Stimulated activated memory B cell treated with anti-CD40 and anti-IgM and Interleukin-4, amounts not matched to agents 10 μg/mL and 1 μg/mL and 100 μg/mL, for 72 hours (primary cell): ENCODE measurements at regions not wholly inside any gene's neighbourhood (a gene's known extent, or its start where the extent isn't known, plus 50 kb on each side); places are given as distances from the start of the nearest gene placed in this dataset.

Experiments
- ATAC-seq: fragments of 150-1000 bp; cut with Tn5 transposase; 2 replicates; pipeline ENCODE4 v1.10.0; 2021
- H3K27ac Mint-ChIP-seq: one replicate; pipeline ENCODE4 v1.8.0; 2022; ENCODE audit warnings: mild to moderate bottlenecking, mixed read lengths
- H3K27me3 Mint-ChIP-seq: one replicate; pipeline ENCODE4 v1.8.0; 2022; ENCODE audit warnings: mixed read lengths
- H3K36me3 Mint-ChIP-seq: one replicate; pipeline ENCODE4 v1.8.0; 2022; ENCODE audit warnings: mixed read lengths
- H3K4me1 Mint-ChIP-seq: one replicate; pipeline ENCODE4 v1.8.0; 2022; ENCODE audit warnings: mixed read lengths
- H3K4me3 Mint-ChIP-seq: one replicate; pipeline ENCODE4 v1.8.0; 2022; ENCODE audit warnings: mild to moderate bottlenecking, moderate library complexity, mixed read lengths
- H3K9me3 Mint-ChIP-seq: one replicate; pipeline ENCODE4 v1.8.0; 2022; ENCODE audit warnings: mixed read lengths

DNA sequence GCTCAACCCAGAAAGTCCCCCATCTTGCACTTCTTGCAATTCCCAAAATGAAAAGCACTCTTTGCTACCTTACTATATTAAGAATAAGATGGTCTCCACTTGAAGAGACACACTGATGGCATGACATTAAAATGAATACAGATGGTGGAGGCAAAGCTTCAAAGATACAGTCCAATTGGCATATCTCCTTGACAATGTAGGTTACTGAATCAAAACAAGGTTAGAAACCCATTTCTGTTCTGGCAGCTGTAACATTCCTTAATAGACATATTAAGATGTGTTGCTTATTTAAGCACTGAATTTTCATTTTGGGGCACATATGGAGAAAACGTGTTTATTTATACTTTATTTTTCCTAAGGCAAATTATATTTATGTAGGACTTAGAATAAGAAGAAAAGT is 1262.8 kb upstream of the CDH8 start:
- no peaks in the 10 kb centered on the region for H3K27me3 Mint-ChIP-seq
- H3K4me3 Mint-ChIP-seq = no peak overlapping the region
- no peaks in the 10 kb centered on the region for H3K4me1 Mint-ChIP-seq
- no peak for ATAC-seq
- H3K27ac Mint-ChIP-seq = no peak overlapping the region
- H3K36me3 Mint-ChIP-seq = no peaks in the 10 kb centered on the region
- H3K9me3 Mint-ChIP-seq = peaks cover 16% of the 10 kb centered on the region

DNA sequence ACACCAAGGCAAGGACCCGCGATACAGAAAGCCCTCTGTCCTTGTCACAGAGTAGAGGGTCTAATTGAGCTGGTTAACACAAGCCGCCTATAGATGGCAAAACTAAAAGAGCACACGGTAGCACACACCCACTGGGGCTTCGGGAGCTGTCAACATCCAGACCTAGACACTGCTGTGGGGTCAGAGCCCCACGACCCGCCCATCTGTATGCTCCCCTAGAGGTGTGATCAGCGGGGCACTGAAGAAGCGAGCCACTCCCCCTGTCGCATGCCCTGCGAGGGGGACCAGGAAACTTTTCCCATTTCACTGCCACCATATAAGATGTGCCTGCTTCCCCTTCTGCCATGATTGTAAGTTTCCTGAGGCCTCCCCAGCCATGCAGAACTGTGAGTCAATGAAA is 1255.8 kb upstream of the CDH8 start:
- Mint-ChIP-seq H3K4me1 (no peaks in the 10 kb centered on the region), H3K27me3 (no peaks in the 10 kb centered on the region), H3K36me3 (no peaks in the 10 kb centered on the region), H3K4me3 (no peak overlapping the region), H3K27ac (no peak overlapping the region), H3K9me3 (no peaks in the 10 kb centered on the region)
- no peak for ATAC-seq

DNA sequence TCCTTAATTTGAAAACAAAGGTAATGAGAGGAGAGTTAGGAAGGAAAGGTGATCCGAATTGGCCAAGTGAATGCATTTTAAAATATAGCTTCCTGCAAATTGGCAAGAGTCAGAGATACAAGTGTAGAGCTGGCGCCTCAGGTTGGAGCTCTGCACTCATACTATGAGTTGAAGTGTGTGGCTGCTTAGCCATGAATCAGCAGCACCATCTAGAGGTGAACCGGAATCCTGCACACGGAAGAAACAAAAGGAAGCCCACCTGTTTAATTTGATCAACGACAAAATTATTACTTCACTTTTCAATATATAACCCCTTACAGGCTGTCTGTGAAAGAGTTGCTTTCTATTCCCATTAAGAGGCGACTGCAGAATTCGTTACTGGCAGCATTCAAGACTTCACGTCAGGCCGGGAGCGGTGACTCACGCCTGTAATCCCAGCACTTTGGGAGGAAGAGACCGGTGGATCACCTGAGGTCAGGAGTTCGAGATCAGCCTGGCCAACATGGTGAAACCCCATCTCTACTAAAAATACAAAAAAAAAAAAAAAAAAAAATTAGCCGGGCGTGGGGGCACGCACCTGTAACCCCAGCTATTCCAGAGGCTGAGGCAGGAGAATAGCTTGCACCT is 1253.7 kb upstream of the CDH8 start:
- Mint-ChIP-seq H3K9me3 (no peaks in the 10 kb centered on the region), H3K36me3 (no peaks in the 10 kb centered on the region), H3K27ac (no peak overlapping the region), H3K4me3 (no peak overlapping the region), H3K27me3 (no peaks in the 10 kb centered on the region), H3K4me1 (no peaks in the 10 kb centered on the region)
- no peak for ATAC-seq

DNA sequence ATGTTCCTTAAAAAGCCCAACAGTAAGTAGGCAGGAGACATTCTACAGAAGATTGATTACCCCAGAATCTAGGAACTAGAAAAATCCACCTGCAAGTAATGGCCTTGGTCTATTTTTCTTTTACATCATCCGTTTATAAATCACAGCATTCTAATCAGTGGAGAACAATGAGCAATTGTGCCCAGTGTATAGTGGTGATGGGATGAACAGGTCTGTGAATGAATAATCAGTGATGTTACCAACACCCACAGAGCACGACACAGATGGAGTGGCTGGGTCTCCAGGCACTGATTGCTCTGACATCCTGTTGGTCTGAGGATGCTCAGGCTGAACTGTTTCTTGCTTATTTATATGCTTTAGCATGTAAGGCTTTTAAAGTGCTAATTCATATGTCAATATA is 1251.2 kb upstream of the CDH8 start:
- no peaks in the 10 kb centered on the region for H3K4me1 Mint-ChIP-seq
- no peaks in the 10 kb centered on the region for H3K36me3 Mint-ChIP-seq

DNA sequence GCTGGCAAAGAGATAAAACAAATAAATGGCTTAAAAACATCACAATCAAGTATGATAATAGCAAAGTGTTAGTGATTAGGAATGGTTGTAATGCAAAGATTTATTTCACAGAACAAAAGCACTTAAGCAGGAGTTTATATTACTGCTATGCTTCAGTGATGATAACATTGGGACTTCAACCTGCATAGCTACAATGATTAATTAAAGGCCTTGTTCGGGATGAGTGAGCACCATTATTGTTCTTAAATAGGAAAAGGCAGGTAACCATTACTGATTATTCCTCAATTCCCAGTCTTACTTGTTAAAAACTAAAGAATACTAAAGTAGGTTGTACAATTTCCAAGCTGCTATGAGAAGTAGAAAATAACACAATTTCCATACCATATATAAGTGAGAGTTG is 1247.5 kb upstream of the CDH8 start:
- ATAC-seq = no peak
- no peaks in the 10 kb centered on the region for H3K9me3 Mint-ChIP-seq
- H3K4me3 Mint-ChIP-seq = no peak overlapping the region
- no peak overlapping the region for H3K27ac Mint-ChIP-seq
- H3K36me3 Mint-ChIP-seq = no peaks in the 10 kb centered on the region
- no peaks in the 10 kb centered on the region for H3K4me1 Mint-ChIP-seq
- H3K27me3 Mint-ChIP-seq = no peaks in the 10 kb centered on the region

More for the DNA sequence above, 1251.2 kb upstream of the CDH8 start:
- Mint-ChIP-seq H3K9me3 (no peaks in the 10 kb centered on the region), H3K4me3 (no peak overlapping the region), H3K27me3 (no peaks in the 10 kb centered on the region), H3K27ac (no peak overlapping the region)
- ATAC-seq = no peak

- ATAC-seq = no peak
- H3K4me3 Mint-ChIP-seq = no peak overlapping the region
- H3K4me1 Mint-ChIP-seq = no peaks in the 10 kb centered on the region
- H3K36me3 Mint-ChIP-seq = no peaks in the 10 kb centered on the region
- H3K27ac Mint-ChIP-seq = no peak overlapping the region
- peaks cover 6% of the 10 kb centered on the region for H3K9me3 Mint-ChIP-seq
- no peaks in the 10 kb centered on the region for H3K27me3 Mint-ChIP-seq
Measured at GRCh38 chr16:63244631-63245030, 1208.4 kb upstream of the CDH8 start.

- ATAC-seq = no peak
- Mint-ChIP-seq H3K4me3 (no peak overlapping the region), H3K9me3 (peaks cover 6% of the 10 kb centered on the region), H3K27me3 (no peaks in the 10 kb centered on the region), H3K4me1 (no peaks in the 10 kb centered on the region), H3K27ac (no peak overlapping the region), H3K36me3 (no peaks in the 10 kb centered on the region)
Measured at GRCh38 chr16:63241497-63242028, 1205.3 kb upstream of the CDH8 start.

GRCh38 chr16:63239065-63239570 is 1202.9 kb upstream of the CDH8 start:
- ATAC-seq = no peak
- Mint-ChIP-seq H3K27ac (no peak overlapping the region), H3K9me3 (peaks cover 11% of the 10 kb centered on the region), H3K36me3 (no peaks in the 10 kb centered on the region), H3K27me3 (no peaks in the 10 kb centered on the region), H3K4me3 (no peak overlapping the region), H3K4me1 (no peaks in the 10 kb centered on the region)

DNA sequence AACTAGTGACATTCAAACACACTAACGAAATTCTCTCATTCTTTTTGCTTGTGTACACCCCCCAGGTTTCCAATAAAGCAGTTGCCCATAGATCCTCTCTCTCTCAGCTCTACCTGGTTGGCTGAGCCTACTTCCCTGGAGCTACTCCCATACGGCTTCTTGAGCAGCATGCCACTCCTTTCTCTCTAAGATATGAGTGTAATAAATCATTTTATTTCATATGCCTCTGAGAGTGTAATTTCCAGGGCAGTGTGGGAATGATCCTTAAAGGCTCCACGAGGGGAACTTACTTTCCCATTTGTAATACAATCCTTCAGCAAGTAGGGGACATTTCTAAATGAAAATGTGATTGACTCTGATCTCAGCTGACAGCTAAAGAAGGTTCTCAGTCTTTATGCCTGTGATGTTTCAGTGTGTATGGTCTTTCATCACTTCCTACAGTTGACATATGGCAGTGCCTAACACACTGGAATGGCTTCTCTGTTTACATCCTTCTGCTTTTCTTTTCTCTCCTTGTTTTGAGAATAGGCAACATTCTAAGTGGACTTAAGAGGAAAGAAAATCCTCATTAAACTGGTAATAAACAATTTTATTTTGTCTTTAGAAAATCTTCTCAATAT is 1194.3 kb upstream of the CDH8 start:
- H3K36me3 Mint-ChIP-seq = no peaks in the 10 kb centered on the region
- H3K4me3 Mint-ChIP-seq = no peak overlapping the region
- no peak overlapping the region for H3K27ac Mint-ChIP-seq
- no peaks in the 10 kb centered on the region for H3K4me1 Mint-ChIP-seq
- H3K9me3 Mint-ChIP-seq = peaks cover 20% of the 10 kb centered on the region
- no peak for ATAC-seq
- no peaks in the 10 kb centered on the region for H3K27me3 Mint-ChIP-seq

DNA sequence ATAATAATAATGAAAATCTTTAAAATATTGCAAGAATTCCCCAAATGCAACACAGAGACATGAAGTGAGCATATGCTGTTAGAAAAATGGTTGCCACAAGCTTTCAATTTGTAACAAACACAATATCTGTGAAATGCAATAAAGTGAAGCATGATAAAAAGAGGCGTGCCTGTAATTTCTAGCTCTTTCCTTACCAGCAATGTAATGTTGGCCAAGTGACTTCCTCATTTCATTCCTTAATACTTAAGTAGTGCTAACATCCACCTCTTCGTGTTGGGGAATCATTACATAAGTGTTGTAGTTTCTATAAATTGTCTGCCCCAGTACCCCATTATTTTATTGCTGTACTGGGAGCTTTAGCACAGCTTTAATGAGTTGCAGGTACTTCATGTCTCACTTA is 1192.0 kb upstream of the CDH8 start:
- no peak overlapping the region for H3K4me3 Mint-ChIP-seq
- no peak overlapping the region for H3K27ac Mint-ChIP-seq
- no peaks in the 10 kb centered on the region for H3K27me3 Mint-ChIP-seq
- no peak for ATAC-seq
- H3K36me3 Mint-ChIP-seq = no peaks in the 10 kb centered on the region
- H3K4me1 Mint-ChIP-seq = no peaks in the 10 kb centered on the region
- peaks cover 13% of the 10 kb centered on the region for H3K9me3 Mint-ChIP-seq

GRCh38 chr16:63223851-63224250 is 1187.6 kb upstream of the CDH8 start:
- Mint-ChIP-seq H3K36me3 (no peaks in the 10 kb centered on the region), H3K4me1 (no peaks in the 10 kb centered on the region), H3K27ac (no peak overlapping the region), H3K9me3 (peaks cover 6% of the 10 kb centered on the region), H3K27me3 (no peaks in the 10 kb centered on the region), H3K4me3 (no peak overlapping the region)
- no peak for ATAC-seq

DNA sequence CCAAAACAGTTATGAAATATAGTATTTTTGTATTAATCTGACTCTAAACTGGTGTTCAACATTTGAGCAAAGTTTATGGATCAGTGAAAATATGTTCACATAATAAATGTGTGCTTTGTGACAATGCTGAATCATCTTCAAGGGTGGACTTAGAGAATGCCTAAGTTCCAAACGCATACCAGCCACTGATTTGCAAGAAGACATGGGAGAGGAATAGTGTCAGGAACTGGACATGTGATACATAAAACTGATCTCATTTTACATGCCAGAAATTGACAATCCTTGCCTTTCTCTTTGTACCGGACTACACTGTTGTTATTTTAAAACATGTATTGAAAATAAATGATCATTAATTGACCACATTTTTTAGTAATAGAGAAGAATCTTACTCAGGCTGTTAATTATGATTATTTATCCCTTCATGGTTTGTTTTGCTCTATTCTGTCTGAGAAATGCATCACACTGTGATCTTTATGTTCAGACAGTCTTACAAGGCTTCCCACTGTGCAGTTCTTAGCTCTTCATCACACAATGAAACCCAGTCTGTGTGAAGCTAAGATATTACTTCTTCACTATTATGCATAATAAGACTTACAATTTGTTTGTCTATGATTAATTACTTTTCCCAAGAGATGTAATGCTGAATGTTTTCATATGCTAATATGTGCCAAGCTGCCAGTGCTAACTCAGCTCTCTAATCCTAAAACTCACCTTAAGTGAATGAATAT is 1180.6 kb upstream of the CDH8 start:
- Mint-ChIP-seq H3K4me1 (no peaks in the 10 kb centered on the region), H3K27ac (no peak overlapping the region), H3K9me3 (peaks cover under 1% of the 10 kb centered on the region), H3K36me3 (no peaks in the 10 kb centered on the region), H3K27me3 (no peaks in the 10 kb centered on the region), H3K4me3 (no peak overlapping the region)
- no peak for ATAC-seq

GRCh38 chr16:63201851-63202250 is 1165.6 kb upstream of the CDH8 start:
- Mint-ChIP-seq H3K27me3 (no peaks in the 10 kb centered on the region), H3K9me3 (peaks cover 9% of the 10 kb centered on the region), H3K36me3 (no peaks in the 10 kb centered on the region), H3K27ac (no peak overlapping the region), H3K4me3 (no peak overlapping the region), H3K4me1 (no peaks in the 10 kb centered on the region)
- ATAC-seq = no peak

- no peak overlapping the region for H3K27ac Mint-ChIP-seq
- H3K27me3 Mint-ChIP-seq = no peaks in the 10 kb centered on the region
- no peak overlapping the region for H3K4me3 Mint-ChIP-seq
- H3K4me1 Mint-ChIP-seq = no peaks in the 10 kb centered on the region
- H3K9me3 Mint-ChIP-seq = peaks cover 9% of the 10 kb centered on the region
- ATAC-seq = no peak
- H3K36me3 Mint-ChIP-seq = no peaks in the 10 kb centered on the region
Measured at GRCh38 chr16:63200940-63201339, 1164.7 kb upstream of the CDH8 start.

- no peaks in the 10 kb centered on the region for H3K4me1 Mint-ChIP-seq
- H3K9me3 Mint-ChIP-seq = peaks cover 12% of the 10 kb centered on the region
- H3K27ac Mint-ChIP-seq = no peak overlapping the region
- ATAC-seq = no peak
- no peaks in the 10 kb centered on the region for H3K27me3 Mint-ChIP-seq
- H3K4me3 Mint-ChIP-seq = no peak overlapping the region
- H3K36me3 Mint-ChIP-seq = no peaks in the 10 kb centered on the region
Measured at GRCh38 chr16:63195336-63195735, 1159.1 kb upstream of the CDH8 start.

- Mint-ChIP-seq H3K27me3 (no peaks in the 10 kb centered on the region), H3K36me3 (no peaks in the 10 kb centered on the region), H3K4me1 (no peaks in the 10 kb centered on the region), H3K9me3 (peaks cover 9% of the 10 kb centered on the region), H3K4me3 (no peak overlapping the region), H3K27ac (no peak overlapping the region)
- ATAC-seq = no peak
Measured at GRCh38 chr16:63192980-63193379, 1156.7 kb upstream of the CDH8 start.
